Kidney (tissue), 13 donors: ENCODE measurements at regions not wholly inside any gene's neighbourhood (a gene's known extent, or its start where the extent isn't known, plus 50 kb on each side); places are given as distances from the start of the nearest gene placed in this dataset.
"Not testable (repeated sequence)": the region's sequence is repeated elsewhere in the genome, so short reads cannot be mapped to it uniquely, and the experiment has no call there.

Experiments
- DNase-seq, 5 donors: peaks; one replicate each; pipeline ENCODE4 v3.0.0-alpha.2; 2013 to 2020
- FAIRE-seq: peaks from 2 replicates; lab custom pipeline; 2012; peaks lifted over from hg19 to GRCh38; lab: Jason Lieb, UNC
- H3K27ac ChIP-seq, 2 donors: one replicate each; pipeline ENCODE4 v1.7.0; 2013; ENCODE audit warnings: low read depth in 2 of 2, low read length in 2 of 2, inconsistent platforms in 1 of 2
- H3K27me3 ChIP-seq: one replicate; pipeline ENCODE4 v1.7.1; 2013; ENCODE audit warnings: low read length, inconsistent platforms; ENCODE audit not compliant: control insufficient read depth, insufficient read depth
- H3K36me3 ChIP-seq, 3 donors: one replicate each; pipeline versions ENCODE4 v1.7.0 to v1.7.1; 2013; ENCODE audit warnings: low read length in 3 of 3, control low read depth in 1 of 3, inconsistent platforms in 1 of 3; ENCODE audit not compliant: insufficient read depth in 3 of 3, control insufficient read depth in 2 of 3
- H3K4me1 ChIP-seq, 3 donors: one replicate each; pipeline versions ENCODE4 v1.7.0 to v1.7.1; 2013; ENCODE audit warnings: low read length in 3 of 3, inconsistent platforms in 1 of 3, low read depth in 1 of 3; ENCODE audit not compliant: control insufficient read depth in 2 of 3, insufficient read depth in 2 of 3
- H3K4me3 ChIP-seq, 3 donors: one replicate each; pipeline versions ENCODE4 v1.7.0 to v1.8.1; 2013; ENCODE audit warnings: low read length in 3 of 3, control low read depth in 1 of 3, inconsistent platforms in 1 of 3
- H3K9ac ChIP-seq, 3 donors: one replicate each; pipeline versions ENCODE4 v1.7.0 to v1.7.1; 2013; ENCODE audit warnings: low read length in 3 of 3, control low read depth in 1 of 3, inconsistent platforms in 1 of 3
- H3K9me3 ChIP-seq, 3 donors: one replicate each; pipeline versions ENCODE4 v1.7.0 to v1.7.1; 2013; ENCODE audit warnings: low read length in 3 of 3, control low read depth in 1 of 3, inconsistent platforms in 1 of 3; ENCODE audit not compliant: control insufficient read depth in 2 of 3, insufficient read depth in 1 of 3
- intact Hi-C: fragments of 100-400 bp; cut with DNase I; formaldehyde crosslinking; loops from one replicate; pipeline ENCODE4 v1.11.1; 2022
- TF ChIP-seq, protein P1 (sequence below): IDR thresholded peaks from 3 replicates; pipeline ENCODE4 v1.5.1; 2012; ENCODE audit warnings: mild to moderate bottlenecking, moderate library complexity, borderline replicate concordance; ENCODE audit not compliant: insufficient read depth; ENCODE audit errors: extremely low read depth
- donor health status: control.
- donor health status: control.
- donor health status: control.
- donor health status: control.
- donor health status: control.
- donor health status: DM: yes; HTN: yes; CAD: no.
- donor health status: Normal renal cell carcinoma (clear cell type).

DNA sequence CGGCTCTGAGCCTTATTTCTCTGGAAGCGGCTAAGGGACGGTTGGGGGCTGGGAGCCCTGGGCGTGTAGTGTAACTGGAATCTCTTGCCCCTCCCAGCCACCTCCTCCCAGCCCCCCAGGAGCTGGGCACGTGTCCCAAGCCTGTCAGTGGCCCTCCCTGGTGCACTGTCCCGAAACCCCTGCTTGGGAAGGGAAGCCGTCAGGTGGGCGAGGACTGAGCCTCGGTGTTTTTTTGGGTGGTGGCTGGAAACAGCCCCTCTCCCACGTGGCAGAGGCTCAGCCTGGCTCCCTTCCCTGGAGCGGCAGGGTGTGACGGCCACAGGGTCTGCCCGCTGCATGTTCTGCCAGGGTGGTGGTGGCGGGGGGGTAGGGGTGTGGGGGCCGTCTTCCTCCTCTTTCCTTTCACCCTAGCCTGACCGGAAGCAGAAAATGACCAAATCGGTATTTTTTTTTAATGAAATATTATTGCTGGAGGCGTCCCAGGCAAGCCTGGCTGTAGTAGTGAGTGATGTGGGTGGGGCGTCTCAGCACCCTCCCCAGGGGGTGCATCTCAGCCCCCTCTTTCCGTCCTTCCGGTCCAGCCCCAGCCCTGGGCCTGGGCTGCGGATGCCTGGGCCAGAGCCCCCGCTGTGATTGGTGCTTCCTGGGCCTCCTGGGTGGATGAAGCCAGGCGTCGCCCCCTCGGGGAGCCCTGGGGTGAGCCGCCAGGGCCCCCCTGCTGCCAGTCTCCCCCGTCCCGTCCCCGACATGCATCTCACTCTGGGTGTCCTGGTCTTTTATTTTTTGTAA lies 58.8 kb upstream of the GOLGA8A start:
- Histone ChIP-seq H3K36me3 (no peaks in the 10 kb centered on the region), H3K4me1 (peaks cover 0 to 4% (median 0%) of the 10 kb centered on the region in 3 donors), H3K4me3 (no peak overlapping the region), H3K9me3 (peaks cover 0 to 4% (median 2%) of the 10 kb centered on the region in 3 donors), H3K27ac (no peak overlapping the region), H3K27me3 (peaks cover 42% of the 10 kb centered on the region), H3K9ac (no peak overlapping the region)
- DNase-seq (peak in 2 of 5 donors; percentile 27 to 54), FAIRE-seq (no peak)
- TF ChIP-seq, protein P1, sequence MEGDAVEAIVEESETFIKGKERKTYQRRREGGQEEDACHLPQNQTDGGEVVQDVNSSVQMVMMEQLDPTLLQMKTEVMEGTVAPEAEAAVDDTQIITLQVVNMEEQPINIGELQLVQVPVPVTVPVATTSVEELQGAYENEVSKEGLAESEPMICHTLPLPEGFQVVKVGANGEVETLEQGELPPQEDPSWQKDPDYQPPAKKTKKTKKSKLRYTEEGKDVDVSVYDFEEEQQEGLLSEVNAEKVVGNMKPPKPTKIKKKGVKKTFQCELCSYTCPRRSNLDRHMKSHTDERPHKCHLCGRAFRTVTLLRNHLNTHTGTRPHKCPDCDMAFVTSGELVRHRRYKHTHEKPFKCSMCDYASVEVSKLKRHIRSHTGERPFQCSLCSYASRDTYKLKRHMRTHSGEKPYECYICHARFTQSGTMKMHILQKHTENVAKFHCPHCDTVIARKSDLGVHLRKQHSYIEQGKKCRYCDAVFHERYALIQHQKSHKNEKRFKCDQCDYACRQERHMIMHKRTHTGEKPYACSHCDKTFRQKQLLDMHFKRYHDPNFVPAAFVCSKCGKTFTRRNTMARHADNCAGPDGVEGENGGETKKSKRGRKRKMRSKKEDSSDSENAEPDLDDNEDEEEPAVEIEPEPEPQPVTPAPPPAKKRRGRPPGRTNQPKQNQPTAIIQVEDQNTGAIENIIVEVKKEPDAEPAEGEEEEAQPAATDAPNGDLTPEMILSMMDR: no peak
- intact Hi-C loops: no loop called here

DNA sequence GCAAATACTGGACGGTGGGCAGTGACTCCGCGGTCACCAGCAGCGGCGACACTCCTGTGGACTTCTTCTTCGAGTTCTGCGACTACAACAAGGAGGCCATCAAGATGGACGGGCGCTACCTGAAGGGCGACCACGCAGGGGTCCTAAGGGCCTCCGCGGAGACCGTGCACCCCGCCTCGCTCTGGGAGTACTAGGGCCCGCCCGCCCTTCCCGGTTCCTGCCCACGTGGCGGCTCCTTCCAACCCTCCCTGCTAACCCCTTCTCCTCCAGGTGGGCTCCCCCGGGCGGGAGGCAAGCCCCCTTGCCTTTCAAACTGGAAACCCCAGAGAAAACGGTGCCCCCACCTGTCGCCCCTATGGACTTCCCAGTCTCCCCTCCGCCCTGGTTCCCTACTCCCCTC lies 58.1 kb upstream of the GOLGA8A start:
- FAIRE-seq, intact Hi-C loops, H3K4me3 ChIP-seq, H3K27ac ChIP-seq, H3K9ac ChIP-seq, H3K36me3 ChIP-seq, H3K9me3 ChIP-seq, H3K4me1 ChIP-seq: not testable (repeated sequence)
- DNase-seq: peak in 1 of 5 donors; percentile 58
- H3K27me3 ChIP-seq: peaks cover 48% of the 10 kb centered on the region

DNA sequence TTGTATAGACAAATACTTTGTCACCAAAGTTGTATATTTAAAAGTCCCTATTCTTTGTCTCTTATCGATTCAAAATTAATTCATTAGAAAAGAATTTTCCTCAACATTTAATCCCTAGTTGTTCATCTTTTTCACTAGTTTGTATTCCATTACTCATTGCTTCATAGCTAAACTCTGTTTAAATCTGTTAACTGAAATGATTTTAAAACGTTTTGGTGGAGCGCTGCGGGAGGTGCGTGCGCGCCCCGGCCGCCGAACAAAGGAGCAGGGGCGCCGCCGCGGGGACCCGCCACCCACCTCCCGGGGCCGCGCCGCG lies 56.4 kb upstream of the GOLGA8A start:
- Histone ChIP-seq H3K36me3 (no peaks in the 10 kb centered on the region), H3K4me1 (peaks cover 0 to 4% (median 0%) of the 10 kb centered on the region in 3 donors), H3K27me3 (peaks cover 48% of the 10 kb centered on the region), H3K27ac (no peak overlapping the region), H3K9ac (no peak overlapping the region), H3K4me3 (no peak overlapping the region), H3K9me3 (peaks cover 0 to 7% (median 2%) of the 10 kb centered on the region in 3 donors)
- no peak for DNase-seq
- TF ChIP-seq, protein P1: no peak
- FAIRE-seq: no peak
- intact Hi-C loops: no loop called here

DNA sequence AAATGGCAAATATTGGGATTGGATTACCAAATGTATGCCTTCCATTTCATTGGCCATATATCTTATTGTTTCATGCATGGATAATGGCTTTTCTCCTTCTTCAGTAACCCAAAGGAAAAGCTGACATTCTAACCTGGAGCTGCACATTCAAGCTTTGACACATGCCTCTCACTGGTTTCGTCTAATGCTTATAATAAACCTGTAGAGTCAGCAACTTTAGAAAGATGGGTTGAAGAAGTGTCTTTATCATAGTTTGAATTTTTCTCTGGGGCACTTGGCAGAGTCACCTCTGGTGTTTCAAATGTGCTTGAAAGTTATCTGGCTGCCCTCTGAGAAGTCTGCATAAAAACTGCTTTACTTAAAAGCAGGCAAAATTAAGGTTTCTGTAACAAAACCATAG lies 55.4 kb upstream of the GOLGA8A start:
- H3K9me3 ChIP-seq: peaks cover 0 to 7% (median 2%) of the 10 kb centered on the region in 3 donors
- no peak overlapping the region for H3K4me3 ChIP-seq
- TF ChIP-seq, protein P1: no peak
- H3K9ac ChIP-seq: no peak overlapping the region
- no peaks in the 10 kb centered on the region for H3K36me3 ChIP-seq
- DNase-seq (no peak), FAIRE-seq (no peak)
- H3K4me1 ChIP-seq: peaks cover 0 to 4% (median 0%) of the 10 kb centered on the region in 3 donors
- H3K27me3 ChIP-seq: peaks cover 43% of the 10 kb centered on the region
- intact Hi-C loops: no loop called here
- H3K27ac ChIP-seq: no peak overlapping the region

DNA sequence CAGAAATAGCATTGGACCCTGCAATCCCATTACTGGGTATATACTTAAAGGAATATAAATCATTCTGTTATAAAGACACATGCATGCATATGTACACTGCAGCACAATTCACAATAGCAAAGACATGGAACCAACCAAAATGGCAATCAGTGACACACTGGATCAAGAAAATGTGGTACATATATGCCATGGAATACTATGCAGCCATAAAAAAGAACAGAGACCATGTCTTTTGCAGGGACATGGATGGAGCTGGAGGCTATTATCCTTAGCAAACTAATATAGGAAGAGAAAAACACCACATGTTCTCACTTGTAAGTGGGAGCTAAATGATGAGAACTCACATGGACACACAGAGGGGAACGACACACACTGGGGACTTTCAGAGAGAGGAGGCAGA lies 53.9 kb upstream of the GOLGA8A start:
- H3K9ac ChIP-seq, H3K4me1 ChIP-seq, H3K9me3 ChIP-seq, H3K36me3 ChIP-seq, H3K4me3 ChIP-seq, intact Hi-C loops, DNase-seq, FAIRE-seq, H3K27ac ChIP-seq: not testable (repeated sequence)
- H3K27me3 ChIP-seq: peaks cover 38% of the 10 kb centered on the region
